HG03457 (cell line): ENCODE measurements at regions not wholly inside any gene's neighbourhood (a gene's known extent, or its start where the extent isn't known, plus 50 kb on each side); places are given as distances from the start of the nearest gene placed in this dataset.
"Not testable (repeated sequence)": the region's sequence is repeated elsewhere in the genome, so short reads cannot be mapped to it uniquely, and the experiment has no call there.

Experiments
- ATAC-seq: cut with Tn5 transposase; IDR thresholded peaks from one replicate; pipeline ENCODE4 v1.9.1; 2021; ENCODE audit warnings: moderate number of reproducible peaks; ENCODE audit not compliant: unreplicated experiment

- ATAC-seq, result no peak
Observed at GRCh38 chr16:60432472-60432871, 1603.8 kb downstream of the CDH8 start.

- ATAC-seq, result no peak
Observed at GRCh38 chr16:60419859-60420258, 1616.4 kb downstream of the CDH8 start.

GRCh38 chr16:60414613-60415012 lies 1621.6 kb downstream of the CDH8 start:
- ATAC-seq, result no peak

GRCh38 chr16:60413969-60414368 lies 1622.3 kb downstream of the CDH8 start:
- ATAC-seq, result no peak

- ATAC-seq, result no peak
Observed at GRCh38 chr16:60407606-60408005, 1628.6 kb downstream of the CDH8 start.

GRCh38 chr16:60407034-60407433 lies 1629.2 kb downstream of the CDH8 start:
- no peak for ATAC-seq

- ATAC-seq, result no peak
Observed at GRCh38 chr16:60405286-60405685, 1631.0 kb downstream of the CDH8 start.

- no peak for ATAC-seq
Observed at GRCh38 chr16:60404401-60404800, 1631.8 kb downstream of the CDH8 start.

GRCh38 chr16:60402941-60403340 lies 1633.3 kb downstream of the CDH8 start:
- not testable (repeated sequence) for ATAC-seq

GRCh38 chr16:60392380-60392779 lies 1643.9 kb downstream of the CDH8 start:
- ATAC-seq, result no peak

- no peak for ATAC-seq
Observed at GRCh38 chr16:60371591-60371990, 1637.5 kb upstream of the GOT2 start.

GRCh38 chr16:60367739-60368138 lies 1633.6 kb upstream of the GOT2 start:
- ATAC-seq, result no peak

- no peak for ATAC-seq
Observed at GRCh38 chr16:60363566-60363965, 1629.5 kb upstream of the GOT2 start.

- ATAC-seq, result not testable (repeated sequence)
Observed at GRCh38 chr16:60359866-60360265, 1625.8 kb upstream of the GOT2 start.

GRCh38 chr16:60359412-60359811 lies 1625.3 kb upstream of the GOT2 start:
- ATAC-seq, result not testable (repeated sequence)

GRCh38 chr16:60357876-60358522 lies 1623.9 kb upstream of the GOT2 start:
- ATAC-seq, result not testable (repeated sequence)

- no peak for ATAC-seq
Observed at GRCh38 chr16:60346256-60346655, 1612.1 kb upstream of the GOT2 start.

GRCh38 chr16:60337671-60338070 lies 1603.6 kb upstream of the GOT2 start:
- no peak for ATAC-seq

GRCh38 chr16:60331168-60331567 lies 1597.1 kb upstream of the GOT2 start:
- ATAC-seq, result no peak

GRCh38 chr16:60329108-60329507 lies 1595.0 kb upstream of the GOT2 start:
- no peak for ATAC-seq

- no peak for ATAC-seq
Observed at GRCh38 chr16:60328152-60328551, 1594.0 kb upstream of the GOT2 start.

GRCh38 chr16:60318486-60318885 lies 1584.4 kb upstream of the GOT2 start:
- ATAC-seq, result no peak

- ATAC-seq, result no peak
Observed at GRCh38 chr16:60310846-60311445, 1576.8 kb upstream of the GOT2 start.
